Kidney epithelial cell (primary cell): ENCODE measurements at regions not wholly inside any gene's neighbourhood (a gene's known extent, or its start where the extent isn't known, plus 50 kb on each side); places are given as distances from the start of the nearest gene placed in this dataset.

ENCODE experiments used
- DNase-seq: peaks from one replicate; pipeline ENCODE4 v3.0.0-alpha.2; 2010; ENCODE audit warnings: low read depth
- H3K27me3 ChIP-seq: 2 replicates; pipeline ENCODE4 v1.6.0; 2011; ENCODE audit warnings: low read length; ENCODE audit not compliant: control insufficient read depth, insufficient read depth
- H3K36me3 ChIP-seq: 2 replicates; pipeline ENCODE4 v1.5.1; 2011; ENCODE audit warnings: low read length; ENCODE audit not compliant: control insufficient read depth, insufficient read depth
- H3K4me3 ChIP-seq: 2 replicates; pipeline ENCODE4 v1.5.1; 2011; ENCODE audit warnings: low read depth, mild to moderate bottlenecking, control low read depth, low read length
- TF ChIP-seq, protein P1 (sequence below): IDR thresholded peaks from 2 replicates; pipeline ENCODE4 v1.5.1; 2011; ENCODE audit warnings: mild to moderate bottlenecking, moderate library complexity, low read length, control low read depth, inconsistent platforms; ENCODE audit not compliant: insufficient read depth, poor library complexity, severe bottlenecking

DNA sequence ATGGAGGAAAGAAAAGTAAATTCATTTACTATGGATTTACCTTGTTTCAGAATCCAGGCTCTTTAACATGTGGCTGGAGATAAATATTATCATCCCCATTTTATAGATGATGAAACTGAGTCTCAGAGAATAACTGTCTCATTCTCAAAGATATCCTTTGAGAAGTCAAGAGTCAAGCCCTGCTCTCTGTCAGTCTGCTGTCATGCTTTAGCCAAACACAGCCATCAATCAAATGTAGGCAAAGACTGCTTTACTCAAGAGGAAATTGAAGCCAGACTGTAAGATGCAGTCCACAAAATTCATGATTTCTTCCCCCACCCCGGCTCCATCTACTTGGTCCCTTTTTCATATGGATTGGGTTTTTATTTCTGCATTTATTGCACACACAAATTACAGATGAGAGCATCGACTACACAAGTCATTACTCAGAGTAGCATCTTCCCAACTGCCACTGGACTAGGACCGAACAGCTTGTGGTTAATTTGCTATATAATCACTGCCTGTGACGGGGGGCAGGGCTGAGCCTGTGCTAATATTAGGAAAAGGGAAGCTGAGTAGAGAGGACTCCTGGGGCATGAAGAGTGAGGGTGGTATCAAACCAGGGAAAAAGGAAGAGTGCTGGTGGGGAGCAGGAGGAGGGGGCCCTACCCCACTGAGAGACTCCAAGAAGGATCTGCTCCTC lies 102.7 kb upstream of the TOP1 start:
- Histone ChIP-seq H3K27me3 (no peaks in the 10 kb centered on the region), H3K4me3 (no peak overlapping the region), H3K36me3 (no peaks in the 10 kb centered on the region)
- no peak for DNase-seq
- TF ChIP-seq, protein P1, sequence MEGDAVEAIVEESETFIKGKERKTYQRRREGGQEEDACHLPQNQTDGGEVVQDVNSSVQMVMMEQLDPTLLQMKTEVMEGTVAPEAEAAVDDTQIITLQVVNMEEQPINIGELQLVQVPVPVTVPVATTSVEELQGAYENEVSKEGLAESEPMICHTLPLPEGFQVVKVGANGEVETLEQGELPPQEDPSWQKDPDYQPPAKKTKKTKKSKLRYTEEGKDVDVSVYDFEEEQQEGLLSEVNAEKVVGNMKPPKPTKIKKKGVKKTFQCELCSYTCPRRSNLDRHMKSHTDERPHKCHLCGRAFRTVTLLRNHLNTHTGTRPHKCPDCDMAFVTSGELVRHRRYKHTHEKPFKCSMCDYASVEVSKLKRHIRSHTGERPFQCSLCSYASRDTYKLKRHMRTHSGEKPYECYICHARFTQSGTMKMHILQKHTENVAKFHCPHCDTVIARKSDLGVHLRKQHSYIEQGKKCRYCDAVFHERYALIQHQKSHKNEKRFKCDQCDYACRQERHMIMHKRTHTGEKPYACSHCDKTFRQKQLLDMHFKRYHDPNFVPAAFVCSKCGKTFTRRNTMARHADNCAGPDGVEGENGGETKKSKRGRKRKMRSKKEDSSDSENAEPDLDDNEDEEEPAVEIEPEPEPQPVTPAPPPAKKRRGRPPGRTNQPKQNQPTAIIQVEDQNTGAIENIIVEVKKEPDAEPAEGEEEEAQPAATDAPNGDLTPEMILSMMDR: no peak

DNA sequence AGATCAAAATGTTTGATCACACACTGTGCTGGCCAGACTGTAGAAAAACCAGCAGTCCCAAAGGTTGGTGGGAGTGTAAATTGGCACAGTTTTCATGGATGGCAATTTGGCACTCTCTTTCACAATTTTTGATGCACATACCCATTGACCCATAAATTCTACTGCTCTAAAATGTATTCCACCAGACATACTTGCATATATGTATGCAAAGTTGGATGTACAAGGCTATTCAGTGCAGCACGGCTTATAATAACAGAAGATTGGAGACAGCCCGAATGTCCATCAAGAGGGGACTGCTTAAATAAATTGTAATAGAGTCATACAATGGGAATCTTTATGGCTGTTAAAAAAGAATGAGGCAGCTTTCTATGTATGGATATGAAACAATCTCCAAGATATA lies 101.7 kb upstream of the TOP1 start:
- TF ChIP-seq, protein P1: no peak
- no peaks in the 10 kb centered on the region for H3K36me3 ChIP-seq
- DNase-seq: no peak
- no peaks in the 10 kb centered on the region for H3K27me3 ChIP-seq
- no peak overlapping the region for H3K4me3 ChIP-seq

DNA sequence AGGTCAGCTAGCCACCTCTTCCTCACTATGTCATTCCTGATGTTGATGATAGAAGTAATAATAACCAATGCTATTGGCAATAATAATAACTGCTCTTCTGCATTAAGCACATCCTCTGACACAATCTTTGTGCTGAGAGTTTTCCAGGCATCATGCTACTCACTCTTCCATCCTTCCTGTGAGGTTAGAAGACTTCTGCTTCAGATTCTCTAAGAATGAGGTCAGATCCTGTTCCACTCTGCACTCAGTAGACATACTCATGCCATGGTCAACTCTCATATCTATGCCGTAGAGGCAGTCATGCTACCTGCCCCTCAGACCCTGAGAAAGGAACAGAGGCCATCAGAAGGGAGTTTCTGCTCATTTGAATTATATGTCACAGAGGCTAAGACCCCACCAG lies 98.1 kb upstream of the TOP1 start:
- no peak overlapping the region for H3K4me3 ChIP-seq
- TF ChIP-seq, protein P1: no peak
- H3K36me3 ChIP-seq: no peaks in the 10 kb centered on the region
- no peak for DNase-seq
- no peaks in the 10 kb centered on the region for H3K27me3 ChIP-seq

DNA sequence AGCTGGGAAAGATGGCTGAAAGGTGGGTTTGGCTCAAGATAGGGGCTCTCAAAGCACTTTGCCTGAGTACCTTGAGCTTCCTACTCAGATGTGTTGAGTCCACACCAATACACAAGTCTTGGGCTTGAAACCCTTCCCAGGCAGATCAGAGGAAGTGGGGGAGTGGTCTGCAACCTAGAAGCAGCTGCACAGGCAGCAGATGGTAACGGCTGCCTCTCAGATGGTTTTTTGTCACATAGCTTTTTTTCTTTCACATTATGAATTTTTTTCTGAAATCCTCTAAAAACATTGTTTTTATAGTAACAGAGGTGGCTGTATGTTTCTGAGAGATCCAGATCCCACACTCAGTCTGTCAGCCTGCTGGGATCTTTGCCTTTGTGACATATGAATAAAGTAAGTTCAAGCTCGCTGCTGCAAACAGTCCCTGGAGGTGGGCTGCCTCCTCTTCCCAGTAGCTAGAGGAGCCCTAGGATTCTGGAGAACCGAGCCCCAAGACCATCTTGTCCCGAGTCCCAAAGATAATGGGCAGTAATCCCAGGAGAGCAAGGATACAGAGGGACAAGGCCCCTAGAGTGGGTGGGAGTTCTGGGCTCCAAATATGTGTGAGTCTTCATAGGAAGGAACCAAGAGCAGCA lies 97.1 kb upstream of the TOP1 start:
- TF ChIP-seq, protein P1: no peak
- Histone ChIP-seq H3K36me3 (no peaks in the 10 kb centered on the region), H3K27me3 (no peaks in the 10 kb centered on the region), H3K4me3 (no peak overlapping the region)
- DNase-seq: no peak

DNA sequence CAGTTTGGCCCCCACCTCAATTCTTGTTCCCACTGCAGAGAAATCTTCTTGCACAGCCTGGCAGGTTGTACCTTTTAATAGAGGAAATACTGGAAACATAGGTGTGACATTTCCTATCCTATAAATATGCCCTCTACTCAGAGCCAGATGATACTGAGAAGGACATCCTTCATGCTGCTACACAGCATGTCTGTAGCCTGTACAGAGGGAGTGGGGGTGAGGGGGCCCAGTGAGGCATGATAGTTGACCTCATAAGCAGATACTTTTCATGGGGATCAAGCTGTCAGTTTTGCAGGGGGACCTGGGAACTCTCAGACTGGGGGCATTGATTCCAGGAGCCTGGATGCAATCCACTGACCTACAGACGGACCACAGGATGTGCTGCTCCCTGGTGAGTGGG lies 96.2 kb upstream of the TOP1 start:
- no peaks in the 10 kb centered on the region for H3K36me3 ChIP-seq
- TF ChIP-seq, protein P1: no peak
- DNase-seq: no peak
- H3K27me3 ChIP-seq: no peaks in the 10 kb centered on the region
- no peak overlapping the region for H3K4me3 ChIP-seq

DNA sequence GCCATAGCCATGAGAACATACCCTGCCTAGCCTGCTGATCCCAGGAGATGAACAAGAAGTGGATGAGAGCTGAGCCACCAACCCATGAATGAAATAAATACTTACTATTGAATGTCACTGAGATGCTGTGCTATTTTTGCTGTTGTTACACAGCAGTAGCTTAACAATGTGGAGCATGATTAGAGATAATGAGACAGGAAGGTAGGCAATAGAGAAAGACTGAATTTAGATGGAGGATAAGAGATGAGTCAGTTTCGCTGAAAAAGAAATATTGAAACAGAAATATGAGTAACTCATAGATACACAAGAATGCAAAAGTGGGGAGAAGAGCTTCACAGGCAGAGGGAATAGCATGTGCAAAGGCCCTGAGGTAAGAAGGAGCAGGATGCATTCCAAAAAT lies 94.9 kb upstream of the TOP1 start:
- TF ChIP-seq, protein P1: no peak
- Histone ChIP-seq H3K36me3 (no peaks in the 10 kb centered on the region), H3K4me3 (no peak overlapping the region), H3K27me3 (no peaks in the 10 kb centered on the region)
- no peak for DNase-seq
